ENCODE measurements at regions not wholly inside any gene's neighbourhood (a gene's known extent, or its start where the extent isn't known, plus 50 kb on each side); places are given as distances from the start of the nearest gene placed in this dataset.

GRCh38 chr1:34618381-34618780 lies 136.5 kb upstream of the GJB5 start:
- no peak for TF ChIP-seq CTCF (IDR thresholded peaks at IDR 0.05)
- TF ChIP-seq ZFX (IDR thresholded peaks at IDR 0.05; ENCODE audit: borderline replicate concordance): no peak
